B cell (primary cell): ENCODE measurements at regions not wholly inside any gene's neighbourhood (a gene's known extent, or its start where the extent isn't known, plus 50 kb on each side); places are given as distances from the start of the nearest gene placed in this dataset.

ENCODE experiments used
- ATAC-seq: fragments of 200-7000 bp; cut with Tn5 transposase; one replicate; pipeline ENCODE4 v1.10.0; 2021; ENCODE audit warnings: low read depth, mild to moderate bottlenecking, moderate number of reproducible peaks, moderate library complexity
- CTCF ChIA-PET: fragments of 350-600 bp; sonication (Branson Sonifier 250); formaldehyde crosslinking; loops from one replicate; lab custom pipeline; 2021; ENCODE audit warnings: antibody characterized with exemption, inconsistent platforms; lab: Charles Lee
- POLR2A ChIA-PET: fragments of 350-600 bp; sonication (Branson Sonifier 250); formaldehyde crosslinking; loops from one replicate; lab custom pipeline; 2021; ENCODE audit warnings: antibody characterized with exemption; lab: Charles Lee
- DNase-seq: peaks from one replicate; pipeline ENCODE4 v3.0.0; 2013
- H2AFZ ChIP-seq: 2 replicates; pipeline ENCODE4 v1.6.1; 2012; ENCODE audit warnings: mild to moderate bottlenecking, low read depth, low read length; ENCODE audit not compliant: insufficient read depth, poor library complexity, severe bottlenecking
- H3K27ac ChIP-seq, 2 donors: 1 replicate in 1 of 2; 2 replicates in 1 of 2; pipeline ENCODE4 v1.5.1; 2012 to 2013; ENCODE audit warnings: low read length in 2 of 2, mild to moderate bottlenecking in 2 of 2, moderate library complexity in 1 of 2
- H3K27me3 ChIP-seq, 4 experiments: fragments of 200-600 bp in 1 of 4; sonication (generic) in 1 of 4; replicated peaks in 1 of 4; 1 replicate in 2 of 4; 2 replicates in 2 of 4; pipeline versions ENCODE4 v1.6.1 to v1.7.0; 2013 to 2016; ENCODE audit warnings: low read length in 3 of 4, mild to moderate bottlenecking in 2 of 4, mixed read lengths in 1 of 4, moderate library complexity in 1 of 4; ENCODE audit not compliant: insufficient read depth in 4 of 4, control insufficient read depth in 3 of 4; ENCODE audit errors: control extremely low read depth in 1 of 4
- H3K36me3 ChIP-seq, 2 experiments: replicated peaks in 1 of 2; 1 replicate in 1 of 2; 2 replicates in 1 of 2; pipeline versions ENCODE4 v1.6.1 to v1.7.1; 2013; ENCODE audit warnings: low read length in 1 of 2; ENCODE audit not compliant: insufficient read depth in 2 of 2, control insufficient read depth in 1 of 2; ENCODE audit errors: control extremely low read depth in 1 of 2, extremely low read depth in 1 of 2
- H3K4me1 ChIP-seq, 2 donors: fragments of 200-600 bp in 1 of 2; sonication (generic) in 1 of 2; 1 replicate in 1 of 2; 2 replicates in 1 of 2; pipeline versions ENCODE4 v1.5.1 to v1.6.1; 2013 to 2017; ENCODE audit warnings: low read length in 2 of 2; ENCODE audit not compliant: control insufficient read depth in 2 of 2, insufficient read depth in 2 of 2
- H3K4me2 ChIP-seq: replicated peaks from 2 replicates; pipeline ENCODE3; 2012; ENCODE audit warnings: mild to moderate bottlenecking, low read depth, low read length; ENCODE audit not compliant: poor library complexity, severe bottlenecking
- H3K4me3 ChIP-seq, 5 experiments: fragments of 200-600 bp in 1 of 5; sonication (generic) in 1 of 5; 1 replicate in 3 of 5; 2 replicates in 2 of 5; pipeline versions ENCODE4 v1.5.1 to v1.7.0; 2011 to 2016; ENCODE audit warnings: low read length in 4 of 5, mild to moderate bottlenecking in 4 of 5, low read depth in 2 of 5, control low read depth in 1 of 5, moderate library complexity in 1 of 5; ENCODE audit not compliant: insufficient read depth in 1 of 5; ENCODE audit errors: control extremely low read depth in 1 of 5, extremely low read depth in 1 of 5
- H3K79me2 ChIP-seq: fragments of 200-600 bp; sonication (generic); one replicate; pipeline ENCODE4 v1.6.0; 2016; ENCODE audit warnings: low read length; ENCODE audit not compliant: control insufficient read depth, insufficient read depth
- H3K9ac ChIP-seq: fragments of 200-600 bp; sonication (generic); 2 replicates; pipeline ENCODE4 v1.6.1; 2017; ENCODE audit warnings: mild to moderate bottlenecking, low read length, moderate library complexity
- H3K9me3 ChIP-seq, 3 donors: one replicate each; pipeline versions ENCODE4 v1.6.1 to v1.7.1; 2013; ENCODE audit warnings: low read length in 2 of 3; ENCODE audit not compliant: control insufficient read depth in 2 of 3, insufficient read depth in 1 of 3; ENCODE audit errors: control extremely low read depth in 1 of 3
- H4K20me1 ChIP-seq: 2 replicates; pipeline ENCODE4 v1.6.0; 2012; ENCODE audit warnings: mild to moderate bottlenecking, low read length; ENCODE audit not compliant: insufficient read depth, control insufficient read depth, poor library complexity, severe bottlenecking
- H3K27ac Mint-ChIP-seq: one replicate; pipeline ENCODE4 v1.8.0; 2021; ENCODE audit warnings: mixed read lengths
- H3K27me3 Mint-ChIP-seq: one replicate; pipeline ENCODE4 v1.8.0; 2021; ENCODE audit warnings: mixed read lengths
- H3K4me1 Mint-ChIP-seq: one replicate; pipeline ENCODE4 v1.8.0; 2021; ENCODE audit warnings: mixed read lengths
- H3K4me3 Mint-ChIP-seq: one replicate; pipeline ENCODE4 v1.8.0; 2021; ENCODE audit warnings: mixed read lengths
- H3K9me3 Mint-ChIP-seq: one replicate; pipeline ENCODE4 v1.8.0; 2022; ENCODE audit warnings: mixed read lengths; ENCODE audit not compliant: insufficient read depth
- CTCF ChIP-seq: fragments of 200-600 bp; IDR thresholded peaks from one replicate; pipeline ENCODE4 v1.8.0; 2022; ENCODE audit warnings: antibody characterized with exemption, mild to moderate bottlenecking
- EZH2 ChIP-seq: IDR thresholded peaks from 2 replicates; pipeline ENCODE4 v1.6.1; 2012; ENCODE audit warnings: borderline replicate concordance, low read depth, mild to moderate bottlenecking, moderate library complexity, low read length; ENCODE audit not compliant: insufficient read depth, poor library complexity, severe bottlenecking
- WGBS: methylation state at CpG from one replicate; pipeline ENCODE4 v1.1.5; 2013; ENCODE audit warnings: missing lambda C conversion rate; ENCODE audit not compliant: insufficient coverage; 5-methylcytosine and 5-hydroxymethylcytosine counted together
- intact Hi-C: fragments of 100-400 bp; cut with micrococcal nuclease; formaldehyde crosslinking; loops from one replicate; pipeline ENCODE4 v1.10.0; 2022

DNA sequence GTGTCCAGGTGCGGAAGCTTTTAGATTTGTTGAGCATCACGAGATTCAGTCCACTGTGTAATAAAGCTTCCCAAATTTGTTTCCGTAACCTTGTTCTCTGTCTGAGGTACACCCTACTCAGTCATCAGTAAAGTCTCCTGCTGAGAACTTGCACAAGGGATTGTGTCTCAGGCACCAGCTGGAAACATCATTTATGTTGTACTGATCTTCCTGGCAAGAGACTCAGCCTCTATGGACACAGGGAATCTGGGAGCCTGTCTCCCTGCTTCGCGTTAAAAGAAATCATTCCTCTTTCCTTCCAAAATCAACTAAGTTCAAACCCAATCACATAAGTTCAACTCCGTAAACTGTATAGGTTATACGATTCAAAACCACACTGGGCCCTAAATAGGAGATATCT lies 336.8 kb downstream of the GPR37 start:
- ChIA-PET CTCF (no interaction called here), POLR2A (no interaction called here)
- Mint-ChIP-seq H3K4me1 (no peaks in the 10 kb centered on the region), H3K4me3 (no peak overlapping the region), H3K9me3 (no peaks in the 10 kb centered on the region), H3K27me3 (no peaks in the 10 kb centered on the region), H3K27ac (no peak overlapping the region)
- H3K36me3 ChIP-seq = no peaks in the 10 kb centered on the region
- ATAC-seq (no peak), DNase-seq (no peak)
- intact Hi-C loops = no loop called here
- no peaks in the 10 kb centered on the region for H3K9me3 ChIP-seq
- no peaks in the 10 kb centered on the region for H3K79me2 ChIP-seq
- no peak overlapping the region for H3K27ac ChIP-seq
- H3K9ac ChIP-seq = no peak overlapping the region
- no peak overlapping the region for H2AFZ ChIP-seq
- WGBS = 96% methylated on average over 3 of the region's 7 CpGs
- H3K4me3 ChIP-seq = no peak overlapping the region
- H3K27me3 ChIP-seq = no peaks in the 10 kb centered on the region
- H3K4me1 ChIP-seq = no peaks in the 10 kb centered on the region
- TF ChIP-seq EZH2 (no peak), CTCF (no peak)
- no peaks in the 10 kb centered on the region for H4K20me1 ChIP-seq
- H3K4me2 ChIP-seq = no peak overlapping the region

GRCh38 chr7:124426621-124427020 lies 339.0 kb downstream of the GPR37 start:
- Histone ChIP-seq H3K9ac (no peak overlapping the region), H3K27me3 (no peaks in the 10 kb centered on the region), H3K4me3 (no peak overlapping the region), H3K79me2 (no peaks in the 10 kb centered on the region), H4K20me1 (no peaks in the 10 kb centered on the region), H3K4me1 (no peaks in the 10 kb centered on the region), H2AFZ (no peak overlapping the region), H3K4me2 (no peak overlapping the region), H3K36me3 (no peaks in the 10 kb centered on the region), H3K27ac (no peak overlapping the region), H3K9me3 (no peaks in the 10 kb centered on the region)
- H3K4me3 Mint-ChIP-seq = no peak overlapping the region
- H3K27me3 Mint-ChIP-seq = no peaks in the 10 kb centered on the region
- CTCF ChIA-PET = no interaction called here
- H3K4me1 Mint-ChIP-seq = no peaks in the 10 kb centered on the region
- TF ChIP-seq EZH2 (no peak), CTCF (no peak)
- no peak overlapping the region for H3K27ac Mint-ChIP-seq
- intact Hi-C loops = no loop called here
- POLR2A ChIA-PET = no interaction called here
- no peak for DNase-seq
- ATAC-seq = no peak
- peaks cover 2% of the 10 kb centered on the region for H3K9me3 Mint-ChIP-seq
